K562 (cell line): ENCODE measurements at regions not wholly inside any gene's neighbourhood (a gene's known extent, or its start where the extent isn't known, plus 50 kb on each side); places are given as distances from the start of the nearest gene placed in this dataset.

Experiments used
- ATAC-seq: fragments of 200-7000 bp; cut with Tn5 transposase; 3 replicates; pipeline ENCODE4 v1.9.1; 2020; ENCODE audit warnings: moderate library complexity
- BruUV-seq: library from RNA; stranded (reverse); fragments of 400-500 nt; replicated peaks from 2 replicates; lab custom pipeline; 2021; lab: Mats Ljungman, UMichigan
- CTCF ChIA-PET: fragments of 300-600 bp; formaldehyde crosslinking; extraction: SDS; loops from one replicate; lab custom pipeline; 2021; ENCODE audit warnings: low intra/inter-chr PET ratio; lab: Yijun Ruan, JAX
- POLR2A ChIA-PET: fragments of 300-600, 350-650 bp; sonication (Branson Sonifier 250); formaldehyde crosslinking; extraction: SDS; loops from one replicate; lab custom pipeline; 2021; ENCODE audit warnings: antibody characterized with exemption, inconsistent platforms; lab: Yijun Ruan, JAX
- DNase-seq, 4 experiments: peaks; one replicate each; pipeline versions ENCODE4 v3.0.0 to v3.0.0-alpha.2; 2011 to 2018; ENCODE audit warnings: low spot score in 3 of 4, mixed read lengths in 3 of 4; ENCODE audit errors: extremely low read depth in 1 of 4
- FAIRE-seq: peaks from 2 replicates; lab custom pipeline; 2011; peaks lifted over from hg19 to GRCh38; lab: Jason Lieb, UNC
- H2AFZ ChIP-seq: 2 replicates; pipeline ENCODE4 v1.6.0; 2011; ENCODE audit warnings: low read depth, low read length, control low read depth, inconsistent platforms
- H3K27ac ChIP-seq: fragments of 200-600 bp; 3 replicates; pipeline ENCODE4 v1.8.0; 2011; ENCODE audit warnings: low read depth, mild to moderate bottlenecking, control low read depth, inconsistent platforms, low read length, moderate library complexity, mixed read lengths; ENCODE audit errors: extremely low read depth
- H3K27me3 ChIP-seq, 2 experiments: fragments of 300-600 bp in 1 of 2; 2 replicates in 1 of 2; 3 replicates in 1 of 2; pipeline versions ENCODE4 v1.6.0 to v1.8.0; 2011; ENCODE audit warnings: inconsistent platforms in 2 of 2, low read length in 2 of 2, mild to moderate bottlenecking in 1 of 2, mixed read lengths in 1 of 2, moderate library complexity in 1 of 2; ENCODE audit not compliant: control insufficient read depth in 2 of 2, insufficient read depth in 2 of 2
- H3K36me3 ChIP-seq: fragments of 300-600 bp; 3 replicates; pipeline ENCODE4 v1.8.0; 2011; ENCODE audit warnings: mild to moderate bottlenecking, low read length, inconsistent platforms; ENCODE audit not compliant: control insufficient read depth, insufficient read depth
- H3K4me1 ChIP-seq, 2 experiments: fragments of 200-600 bp in 1 of 2; replicated peaks in 1 of 2; 2 replicates in 1 of 2; 3 replicates in 1 of 2; pipeline versions ENCODE4 v1.5.1 to v1.8.0; 2011; ENCODE audit warnings: inconsistent platforms in 2 of 2, low read length in 2 of 2, mild to moderate bottlenecking in 1 of 2, mixed read lengths in 1 of 2, moderate library complexity in 1 of 2; ENCODE audit not compliant: control insufficient read depth in 2 of 2, insufficient read depth in 2 of 2
- H3K4me2 ChIP-seq: 2 replicates; pipeline ENCODE4 v1.6.1; 2011; ENCODE audit warnings: low read length, control low read depth, inconsistent platforms, mixed read lengths; ENCODE audit not compliant: insufficient read depth
- H3K4me3 ChIP-seq: fragments of 200-600 bp; sonication (generic), shearing (Covaris generic); 2 replicates; pipeline ENCODE4 v1.5.1; 2016; ENCODE audit warnings: control low read depth, inconsistent platforms
- H3K79me2 ChIP-seq: fragments of 200-600 bp; 3 replicates; pipeline ENCODE4 v1.8.0; 2011; ENCODE audit warnings: low read length, inconsistent platforms; ENCODE audit not compliant: control insufficient read depth, insufficient read depth
- H3K9ac ChIP-seq, 2 experiments: 2 replicates each; pipeline versions ENCODE4 v1.6.0 to v1.6.1; 2011; ENCODE audit warnings: low read depth in 2 of 2, low read length in 2 of 2, control low read depth in 1 of 2, inconsistent platforms in 1 of 2, mild to moderate bottlenecking in 1 of 2, mixed read lengths in 1 of 2; ENCODE audit not compliant: insufficient read depth in 1 of 2
- H3K9me1 ChIP-seq: one replicate; pipeline ENCODE4 v1.6.0; 2011; ENCODE audit warnings: inconsistent platforms, mild to moderate bottlenecking, low read length, moderate library complexity; ENCODE audit not compliant: control insufficient read depth, insufficient read depth
- H3K9me3 ChIP-seq: replicated peaks from 2 replicates; pipeline ENCODE4 v1.5.1; 2011; ENCODE audit warnings: low read depth, low read length, inconsistent platforms; ENCODE audit not compliant: control insufficient read depth, insufficient read depth
- H4K20me1 ChIP-seq: replicated peaks from 2 replicates; pipeline ENCODE4 v1.6.1; 2011; ENCODE audit warnings: low read length, inconsistent platforms, mixed read lengths; ENCODE audit not compliant: control insufficient read depth, insufficient read depth
- CGGBP1 ChIP-seq: fragments of 250-450 bp; sonication (Bioruptor Pico); IDR thresholded peaks from 2 replicates; pipeline ENCODE4 v1.9.0; 2021; ENCODE audit warnings: mild to moderate bottlenecking
- GABPB2 ChIP-seq: fragments of 250-450 bp; sonication (Bioruptor Pico); conservative IDR thresholded peaks from 2 replicates; pipeline ENCODE4 v1.5.1; 2021; ENCODE audit warnings: mild to moderate bottlenecking
- MCM3 ChIP-seq: fragments of 450-650 bp; IDR thresholded peaks from 2 replicates; pipeline ENCODE4 v1.6.1; 2016
- MED1 ChIP-seq: sonication (generic); formaldehyde crosslinking; IDR thresholded peaks from 2 replicates; pipeline ENCODE4 v1.8.1; 2023; ENCODE audit warnings: missing genetic modification reagents, borderline replicate concordance
- RFX7 ChIP-seq: fragments of 250-450 bp; sonication (Bioruptor Pico); IDR thresholded peaks from 2 replicates; pipeline ENCODE4 v1.5.1; 2021; ENCODE audit warnings: mild to moderate bottlenecking
- RUNX1 ChIP-seq: sonication (generic); IDR thresholded peaks from 2 replicates; pipeline ENCODE4 v1.6.1; 2016; ENCODE audit warnings: antibody characterized with exemption, low read depth
- THAP7 ChIP-seq: fragments of 250-450 bp; sonication (Bioruptor Pico); IDR thresholded peaks from 2 replicates; pipeline ENCODE4 v1.5.0; 2021
- ZHX1 ChIP-seq: fragments of 150-350 bp; conservative IDR thresholded peaks from 2 replicates; pipeline ENCODE4 v1.6.1; 2014; ENCODE audit warnings: low read length
- ZNF212 ChIP-seq: fragments of 450-650 bp; formaldehyde crosslinking; IDR thresholded peaks from 2 replicates; pipeline ENCODE4 v1.4.0; 2020; ENCODE audit warnings: mild to moderate bottlenecking
- ZNF217 ChIP-seq: sonication (generic); formaldehyde crosslinking; IDR thresholded peaks from 2 replicates; pipeline ENCODE4 v1.8.0; 2022; ENCODE audit warnings: mild to moderate bottlenecking, missing genetic modification reagents
- ZNF518B ChIP-seq: fragments of 250-450 bp; sonication (Bioruptor Pico); IDR thresholded peaks from 2 replicates; pipeline ENCODE4 v1.5.0; 2021; ENCODE audit warnings: mild to moderate bottlenecking, moderate library complexity
- WGBS: fragments of 100-300 bp; shearing (Covaris generic); methylation state at CpG from one replicate; pipeline ENCODE4 v1.1.6; 2016; ENCODE audit warnings: low coverage, mixed read lengths; ENCODE audit not compliant: insufficient coverage; ENCODE audit errors: missing lambda C conversion rate; 5-methylcytosine and 5-hydroxymethylcytosine counted together
- in situ Hi-C: fragments of 300-500 bp; cut with MboI; formaldehyde crosslinking; loops from 4 replicates; pipeline ENCODE4 v1.15.0; 2018; ENCODE audit warnings: inconsistent platforms, mixed read lengths
- intact Hi-C: fragments of 100-400 bp; cut with micrococcal nuclease; formaldehyde crosslinking; loops from 2 replicates; pipeline ENCODE4 v1.14.2; 2022

- FAIRE-seq (no peak), DNase-seq (no peak), ATAC-seq (no peak)
- Histone ChIP-seq H3K9me1 (no peaks in the 10 kb centered on the region), H3K79me2 (no peaks in the 10 kb centered on the region), H3K4me1 (no peaks in the 10 kb centered on the region), H3K4me2 (no peak overlapping the region), H3K4me3 (no peak overlapping the region), H2AFZ (no peak overlapping the region), H3K27ac (no peak overlapping the region), H3K9me3 (no peaks in the 10 kb centered on the region), H4K20me1 (no peaks in the 10 kb centered on the region), H3K36me3 (no peaks in the 10 kb centered on the region), H3K9ac (no peak overlapping the region), H3K27me3 (no peaks in the 10 kb centered on the region)
- TF ChIP-seq GABPB2 (no peak), ZHX1 (no peak), CGGBP1 (no peak), MCM3 (no peak), ZNF212 (CRISPR knock-in tag) (no peak), RUNX1 (no peak), RFX7 (no peak), ZNF518B (CRISPR knock-in tag) (no peak), THAP7 (CRISPR knock-in tag) (no peak), ZNF217 (CRISPR knock-in tag) (no peak), MED1 (CRISPR knock-in tag) (no peak)
- in situ Hi-C loops (no loop called here), intact Hi-C loops (no loop called here)
- ChIA-PET POLR2A (no interaction called here), CTCF (no interaction called here)
- 0% methylated on average over 1 of the region's 1 CpG for WGBS
- no TSS peak for BruUV-seq
Observed at GRCh38 chr6:155771822-155772221, 316.2 kb upstream of the NOX3 start.
